ENCODE measurements at regions not wholly inside any gene's neighbourhood (a gene's known extent, or its start where the extent isn't known, plus 50 kb on each side); places are given as distances from the start of the nearest gene placed in this dataset.
"Not testable (repeated sequence)": the region's sequence is repeated elsewhere in the genome, so short reads cannot be mapped to it uniquely, and the experiment has no call there.

DNA sequence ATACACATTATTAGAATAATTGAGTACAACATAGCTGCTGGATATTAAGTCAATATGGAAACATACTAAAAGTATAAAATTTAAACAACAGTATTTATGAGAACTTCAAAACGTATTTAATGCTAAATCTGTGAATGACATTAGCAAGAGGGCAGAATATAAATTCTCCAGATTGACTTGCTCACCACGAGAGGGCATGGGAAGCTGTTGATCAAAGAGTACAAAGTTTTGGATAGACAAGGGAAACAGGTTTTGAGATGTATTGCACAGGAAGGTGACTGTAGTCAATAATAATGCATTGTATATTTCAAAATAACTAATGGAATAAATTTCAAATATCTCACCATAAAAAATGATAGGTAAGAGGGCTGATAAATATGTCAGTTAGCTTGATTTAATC, 768.2 kb downstream of the CENPC start:
- DNase-seq (ENCODE audit: insufficient read length, low spot score): no peak
- no peak for FAIRE-seq
- TF ChIP-seq SPI1 (IDR thresholded peaks at IDR 0.05; ENCODE audit: low read depth, low read length) (no peak), POU2F2 (IDR thresholded peaks at IDR 0.05; ENCODE audit: low read depth, low read length) (no peak), POLR2AphosphoS5 (IDR thresholded peaks at IDR 0.05; ENCODE audit: low read depth, low read length) (no peak), TAF1 (IDR thresholded peaks at IDR 0.05; ENCODE audit: low read depth, low read length) (no peak), POLR2A (IDR thresholded peaks at IDR 0.05; ENCODE audit: low read depth, low read length) (no peak), PAX5 (IDR thresholded peaks at IDR 0.05; ENCODE audit: insufficient read depth, low read length, severe bottlenecking) (no peak)

DNA sequence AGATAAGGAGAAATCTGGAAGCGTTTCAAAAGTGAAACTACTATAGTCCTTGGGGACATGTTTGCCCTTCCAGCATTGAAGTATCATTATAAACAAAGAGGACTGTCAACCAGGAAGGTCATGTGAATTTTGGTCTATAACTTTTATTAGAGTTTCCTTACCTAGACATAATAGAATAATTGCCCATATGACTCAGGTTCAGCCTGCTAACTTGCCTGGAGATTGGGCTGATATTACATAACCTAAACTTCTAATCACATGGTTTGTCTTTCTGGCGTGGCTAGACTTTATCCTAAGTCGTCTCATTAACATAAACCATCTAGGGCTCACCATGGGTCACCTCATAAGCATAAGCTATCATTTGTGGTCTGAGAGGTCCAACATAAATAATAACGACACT, 775.9 kb downstream of the CENPC start:
- DNase-seq (ENCODE audit: insufficient read length, low spot score) (no peak), FAIRE-seq (no peak)
- TF ChIP-seq SPI1 (IDR thresholded peaks at IDR 0.05; ENCODE audit: low read depth, low read length): no peak
- TF ChIP-seq POLR2AphosphoS5 (IDR thresholded peaks at IDR 0.05; ENCODE audit: low read depth, low read length): no peak
- no peak for TF ChIP-seq POU2F2 (IDR thresholded peaks at IDR 0.05; ENCODE audit: low read depth, low read length)
- TF ChIP-seq POLR2A (IDR thresholded peaks at IDR 0.05; ENCODE audit: low read depth, low read length): no peak
- no peak for TF ChIP-seq TAF1 (IDR thresholded peaks at IDR 0.05; ENCODE audit: low read depth, low read length)
- no peak for TF ChIP-seq PAX5 (IDR thresholded peaks at IDR 0.05; ENCODE audit: insufficient read depth, low read length, severe bottlenecking)

DNA sequence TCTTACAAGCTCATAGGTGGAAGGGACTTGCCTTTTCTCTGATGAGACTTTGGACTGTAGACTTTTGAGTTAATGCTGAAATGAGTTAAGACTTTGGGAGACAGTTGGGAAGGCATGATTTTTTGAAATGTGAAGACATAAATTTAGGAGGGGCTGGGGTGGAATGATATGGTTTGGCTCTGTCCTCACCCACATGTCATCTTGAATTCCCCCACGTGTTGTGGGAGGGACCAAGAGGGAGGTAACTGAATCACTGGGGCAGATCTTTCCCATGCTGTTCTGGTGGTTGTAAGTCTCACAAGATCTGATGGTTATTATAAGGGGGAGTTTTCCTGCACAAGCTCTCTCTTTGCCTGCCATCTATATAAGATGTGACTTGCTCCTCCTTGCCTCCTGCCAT, 777.9 kb downstream of the CENPC start:
- TF ChIP-seq PAX5 (IDR thresholded peaks at IDR 0.05; ENCODE audit: insufficient read depth, low read length, severe bottlenecking) (no peak), POLR2A (IDR thresholded peaks at IDR 0.05; ENCODE audit: low read depth, low read length) (no peak), POU2F2 (IDR thresholded peaks at IDR 0.05; ENCODE audit: low read depth, low read length) (no peak), SPI1 (IDR thresholded peaks at IDR 0.05; ENCODE audit: low read depth, low read length) (no peak), TAF1 (IDR thresholded peaks at IDR 0.05; ENCODE audit: low read depth, low read length) (no peak)
- DNase-seq (ENCODE audit: insufficient read length, low spot score) (no peak), FAIRE-seq (no peak)

DNA sequence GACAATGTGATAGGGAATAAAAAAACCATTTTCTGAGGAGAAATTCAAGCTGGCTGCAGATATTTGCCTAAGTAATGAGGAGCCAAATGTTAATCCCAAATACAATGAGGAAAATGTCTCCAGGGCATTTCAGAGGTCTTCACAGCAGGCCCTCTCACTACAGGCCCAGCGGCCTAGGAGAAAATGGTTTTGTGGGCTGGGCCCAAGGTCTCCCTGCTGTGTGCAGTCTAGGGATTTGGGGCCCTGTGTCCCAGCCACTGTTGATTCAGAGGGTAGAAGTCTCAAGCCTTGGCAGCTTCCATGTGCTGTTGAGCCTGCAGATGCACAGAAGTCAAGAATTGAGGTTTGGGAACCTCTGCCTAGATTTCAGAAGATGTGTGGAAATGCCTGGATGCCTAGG, 778.7 kb downstream of the CENPC start:
- FAIRE-seq (no peak), DNase-seq (ENCODE audit: insufficient read length, low spot score) (no peak)
- TF ChIP-seq POLR2AphosphoS5 (IDR thresholded peaks at IDR 0.05; ENCODE audit: low read depth, low read length) (no peak), POU2F2 (IDR thresholded peaks at IDR 0.05; ENCODE audit: low read depth, low read length) (no peak), PAX5 (IDR thresholded peaks at IDR 0.05; ENCODE audit: insufficient read depth, low read length, severe bottlenecking) (no peak), POLR2A (IDR thresholded peaks at IDR 0.05; ENCODE audit: low read depth, low read length) (no peak)

DNA sequence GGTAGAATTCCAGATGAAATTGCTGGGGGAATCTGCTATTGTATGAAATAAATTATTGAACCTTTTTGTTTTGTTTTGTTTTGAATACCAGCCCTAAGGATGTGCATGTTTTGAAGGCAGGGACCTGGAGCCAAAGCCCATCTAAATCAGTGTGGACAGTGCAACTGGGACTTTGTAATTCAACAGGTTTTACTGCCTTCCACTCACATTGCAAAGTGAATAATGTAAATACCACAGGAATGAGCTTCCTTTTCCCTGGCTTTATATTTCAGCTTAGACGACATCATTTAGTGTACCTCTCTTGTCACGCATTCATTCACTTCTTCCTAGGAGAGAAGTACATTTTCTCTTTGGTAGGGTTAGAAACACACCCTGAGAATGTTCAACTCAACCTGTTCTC, 795.0 kb downstream of the CENPC start:
- no peak for DNase-seq (ENCODE audit: insufficient read length, low spot score)
- TF ChIP-seq POLR2AphosphoS5 (IDR thresholded peaks at IDR 0.05; ENCODE audit: low read depth, low read length) (no peak), POU2F2 (IDR thresholded peaks at IDR 0.05; ENCODE audit: low read depth, low read length) (no peak), TAF1 (IDR thresholded peaks at IDR 0.05; ENCODE audit: low read depth, low read length) (no peak), PAX5 (IDR thresholded peaks at IDR 0.05; ENCODE audit: insufficient read depth, low read length, severe bottlenecking) (no peak), POLR2A (IDR thresholded peaks at IDR 0.05; ENCODE audit: low read depth, low read length) (no peak), SPI1 (IDR thresholded peaks at IDR 0.05; ENCODE audit: low read depth, low read length) (no peak)
- no peak for FAIRE-seq

DNA sequence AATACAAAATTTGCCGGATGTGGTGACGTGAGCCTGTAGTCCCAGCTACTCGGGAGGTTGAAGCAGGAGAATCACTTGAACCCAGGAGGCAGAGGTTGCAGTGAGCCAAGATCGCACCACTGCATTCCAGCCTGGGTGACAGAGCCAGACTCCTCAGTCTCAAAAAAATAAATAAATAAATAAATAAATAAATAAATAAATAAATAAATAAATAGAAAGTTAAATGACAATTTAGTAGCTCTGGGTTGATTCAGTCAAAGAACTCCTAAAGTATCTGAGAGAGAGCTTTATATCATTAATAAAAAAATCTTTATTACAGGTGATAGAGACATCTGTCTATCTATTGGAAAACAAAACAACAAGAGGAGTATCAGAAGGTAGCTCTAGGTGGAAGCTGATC, 798.4 kb downstream of the CENPC start:
- not testable (repeated sequence) for DNase-seq (ENCODE audit: insufficient read length, low spot score); FAIRE-seq

DNA sequence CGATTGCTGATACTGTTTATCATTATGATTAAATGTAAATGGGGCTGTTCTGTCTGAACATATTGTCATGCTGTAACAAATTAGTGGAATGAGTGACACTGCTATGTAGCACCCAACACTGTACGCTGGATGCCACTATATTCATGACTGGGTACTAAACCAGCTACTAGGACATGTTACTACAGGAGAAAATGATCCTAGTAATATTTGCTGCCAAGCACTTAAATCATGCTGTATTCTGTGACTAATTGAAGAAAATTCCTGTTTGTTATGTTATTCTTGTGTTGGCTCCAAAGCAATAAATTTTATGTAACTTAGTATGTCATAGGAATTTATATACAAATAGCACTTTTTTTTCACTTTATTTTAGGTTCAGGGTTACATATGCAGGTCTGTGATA, 804.2 kb downstream of the CENPC start:
- FAIRE-seq (no peak), DNase-seq (ENCODE audit: insufficient read length, low spot score) (no peak)
- TF ChIP-seq POLR2A (IDR thresholded peaks at IDR 0.05; ENCODE audit: low read depth, low read length) (no peak), POLR2AphosphoS5 (IDR thresholded peaks at IDR 0.05; ENCODE audit: low read depth, low read length) (no peak), PAX5 (IDR thresholded peaks at IDR 0.05; ENCODE audit: insufficient read depth, low read length, severe bottlenecking) (no peak), POU2F2 (IDR thresholded peaks at IDR 0.05; ENCODE audit: low read depth, low read length) (no peak), TAF1 (IDR thresholded peaks at IDR 0.05; ENCODE audit: low read depth, low read length) (no peak)

DNA sequence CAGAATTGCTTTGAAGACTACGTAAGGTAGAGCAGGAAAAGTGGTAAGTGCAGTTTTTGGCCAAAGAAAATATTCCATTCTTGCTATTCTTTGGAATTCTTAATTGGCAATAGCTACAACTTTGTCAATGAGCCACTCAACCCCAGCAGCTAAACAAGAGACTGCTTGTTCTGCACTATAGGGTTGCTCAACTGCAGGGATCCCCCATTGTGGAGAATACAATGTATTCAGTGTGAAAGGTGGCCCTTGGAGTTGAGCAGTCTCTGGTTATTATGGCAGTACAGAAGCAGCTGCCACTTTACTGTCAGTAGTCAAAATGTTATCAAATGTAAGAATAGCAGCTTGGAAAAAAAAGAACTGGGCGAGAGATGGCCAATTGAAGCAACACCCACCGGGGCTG, 808.7 kb downstream of the CENPC start:
- TF ChIP-seq PAX5 (IDR thresholded peaks at IDR 0.05; ENCODE audit: insufficient read depth, low read length, severe bottlenecking) (no peak), SPI1 (IDR thresholded peaks at IDR 0.05; ENCODE audit: low read depth, low read length) (no peak), POLR2A (IDR thresholded peaks at IDR 0.05; ENCODE audit: low read depth, low read length) (no peak), POU2F2 (IDR thresholded peaks at IDR 0.05; ENCODE audit: low read depth, low read length) (no peak), POLR2AphosphoS5 (IDR thresholded peaks at IDR 0.05; ENCODE audit: low read depth, low read length) (no peak), TAF1 (IDR thresholded peaks at IDR 0.05; ENCODE audit: low read depth, low read length) (no peak)
- DNase-seq (ENCODE audit: insufficient read length, low spot score) (no peak), FAIRE-seq (no peak)

DNA sequence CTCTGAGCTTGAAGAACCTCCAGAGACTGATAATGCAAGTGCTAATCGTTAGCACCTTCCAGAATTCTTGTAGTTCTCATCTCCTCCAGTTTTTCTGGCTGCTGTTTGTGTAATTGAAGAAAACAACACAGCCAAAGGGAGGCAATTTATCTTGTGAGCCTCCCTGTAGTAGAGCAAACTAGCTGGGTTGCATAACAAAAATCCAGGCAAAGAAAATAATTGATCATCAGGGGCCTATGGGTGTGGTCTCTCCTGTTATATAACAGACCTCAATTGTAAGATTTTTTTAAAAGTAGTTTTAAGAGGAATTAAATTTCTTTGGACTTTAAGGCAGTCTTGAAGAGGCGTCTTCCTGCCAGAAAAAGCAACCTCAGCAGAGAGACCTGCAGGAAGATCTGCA, 817.0 kb downstream of the CENPC start:
- DNase-seq (ENCODE audit: insufficient read length, low spot score) (no peak), FAIRE-seq (no peak)
- TF ChIP-seq SPI1 (IDR thresholded peaks at IDR 0.05; ENCODE audit: low read depth, low read length): no peak
- no peak for TF ChIP-seq PAX5 (IDR thresholded peaks at IDR 0.05; ENCODE audit: insufficient read depth, low read length, severe bottlenecking)
- no peak for TF ChIP-seq TAF1 (IDR thresholded peaks at IDR 0.05; ENCODE audit: low read depth, low read length)
- TF ChIP-seq POLR2AphosphoS5 (IDR thresholded peaks at IDR 0.05; ENCODE audit: low read depth, low read length): no peak
- no peak for TF ChIP-seq POU2F2 (IDR thresholded peaks at IDR 0.05; ENCODE audit: low read depth, low read length)
- TF ChIP-seq POLR2A (IDR thresholded peaks at IDR 0.05; ENCODE audit: low read depth, low read length): no peak

DNA sequence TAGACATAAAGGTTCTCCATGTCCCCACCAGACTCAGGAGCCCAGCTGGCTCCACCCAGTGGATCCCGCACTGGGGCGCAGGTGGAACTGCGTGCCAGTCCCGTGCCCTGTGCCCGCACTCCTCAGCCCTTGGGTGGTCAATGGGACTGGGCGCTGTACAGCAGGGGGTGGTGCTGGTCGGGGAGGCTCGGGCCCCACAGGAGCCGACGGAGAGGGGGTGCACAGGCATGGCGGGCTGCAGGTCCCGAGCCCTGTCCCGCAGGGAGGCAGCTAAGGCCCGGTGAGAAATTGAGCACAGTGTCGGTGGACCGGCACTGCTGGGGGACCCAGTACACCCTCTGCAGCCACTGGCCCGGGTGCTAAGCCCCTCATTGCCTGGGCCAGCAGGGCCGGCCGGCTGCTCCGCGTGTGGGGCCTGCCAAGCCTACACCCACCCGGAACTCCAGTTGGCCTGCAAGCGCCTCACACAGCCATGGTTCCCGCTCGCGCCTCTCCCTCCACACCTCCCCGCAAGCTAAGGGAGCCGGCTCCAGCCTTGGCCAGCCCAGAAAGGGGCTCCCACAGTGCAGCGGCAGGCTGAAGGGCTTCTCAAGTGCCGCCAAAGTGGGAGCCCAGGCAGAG, 832.9 kb downstream of the CENPC start:
- FAIRE-seq; DNase-seq (ENCODE audit: insufficient read length, low spot score): not testable (repeated sequence)

DNA sequence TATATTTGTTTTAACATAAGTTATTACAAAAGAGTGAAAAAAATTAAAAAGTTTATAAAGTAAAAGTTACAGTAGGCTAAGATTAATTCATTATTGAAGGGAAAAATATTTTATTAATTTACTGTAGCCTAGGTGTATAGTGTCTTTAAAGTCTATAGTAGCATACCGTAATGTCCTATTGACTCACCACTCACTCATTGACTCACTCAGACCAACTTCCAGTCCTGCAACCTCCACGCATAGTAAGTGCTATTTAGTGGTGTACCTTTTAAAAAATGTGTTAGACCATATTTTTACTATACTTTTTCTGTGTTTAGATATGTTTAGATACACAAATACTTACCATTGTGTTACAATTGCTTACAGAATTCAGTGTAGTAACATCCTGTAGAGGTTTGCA, 841.1 kb downstream of the CENPC start:
- FAIRE-seq (no peak), DNase-seq (ENCODE audit: insufficient read length, low spot score) (no peak)
- TF ChIP-seq PAX5 (IDR thresholded peaks at IDR 0.05; ENCODE audit: insufficient read depth, low read length, severe bottlenecking) (no peak), POLR2AphosphoS5 (IDR thresholded peaks at IDR 0.05; ENCODE audit: low read depth, low read length) (no peak), POU2F2 (IDR thresholded peaks at IDR 0.05; ENCODE audit: low read depth, low read length) (no peak), SPI1 (IDR thresholded peaks at IDR 0.05; ENCODE audit: low read depth, low read length) (no peak), POLR2A (IDR thresholded peaks at IDR 0.05; ENCODE audit: low read depth, low read length) (no peak)
